Posterior cingulate gyrus (tissue), 11 donors: ENCODE measurements at regions not wholly inside any gene's neighbourhood (a gene's known extent, or its start where the extent isn't known, plus 50 kb on each side); places are given as distances from the start of the nearest gene placed in this dataset.
A peak's percentile ranks its signal among the peaks of the same experiment; 100 is the strongest.

Experiments used
- DNase-seq, 10 donors: peaks; one replicate each; pipeline versions ENCODE4 v3.0.0 to v3.0.0-alpha.2; 2020 to 2021; ENCODE audit warnings: mixed read lengths in 3 of 10
- intact Hi-C: fragments of 100-400 bp; cut with DNase I; formaldehyde crosslinking; loops from one replicate; pipeline ENCODE4 v1.15.1; 2023

DNA sequence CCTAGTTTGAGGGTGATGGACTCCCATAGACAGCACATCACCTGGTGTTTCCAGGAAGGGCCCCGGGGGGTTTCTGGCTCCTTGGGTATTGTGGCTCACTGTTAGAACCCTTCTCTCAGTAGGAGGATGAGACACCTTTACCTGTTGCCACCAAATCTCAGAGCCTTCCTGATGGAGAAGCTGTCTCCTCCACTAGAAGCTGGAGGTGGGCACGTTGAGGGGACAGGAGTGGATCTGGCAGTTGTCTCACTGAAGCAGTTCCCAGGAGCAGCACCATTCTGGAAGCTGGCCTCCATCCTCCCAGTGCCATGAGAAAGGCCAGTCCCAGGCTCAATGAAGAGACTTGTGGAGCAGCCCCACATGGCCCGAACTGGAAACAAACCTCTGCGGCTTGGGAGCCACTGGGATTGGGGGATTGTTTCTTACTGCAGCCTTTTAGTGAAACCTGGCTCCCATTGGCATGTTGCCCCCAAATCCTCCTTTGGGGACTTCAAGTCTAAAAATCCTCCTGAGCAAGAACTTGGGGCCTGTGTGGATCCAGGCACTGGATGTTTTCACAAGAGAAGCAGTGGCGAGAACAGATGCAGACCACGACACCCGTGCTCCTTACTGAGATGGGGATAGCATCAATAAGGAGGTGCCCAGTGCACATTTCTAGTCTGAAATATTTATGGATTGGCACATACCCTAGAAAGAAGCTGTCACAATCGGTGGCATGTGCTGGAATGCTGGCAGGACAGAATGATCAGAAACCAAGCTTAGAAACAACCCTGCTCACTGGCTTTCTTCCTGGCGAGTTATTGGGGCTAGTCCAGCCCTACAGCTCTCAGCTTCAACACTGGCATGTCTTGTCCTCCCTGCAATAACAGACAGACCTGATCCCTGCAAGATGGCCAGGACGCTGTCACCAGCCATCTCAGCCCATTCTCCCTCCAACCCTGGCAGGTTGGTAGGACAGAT lies 223.7 kb upstream of the AJAP1 start:
- DNase-seq: peak in 5 of 10 donors; percentile 24 to 88 (median 35)
- intact Hi-C loops: no loop called here

GRCh38 chr1:4431491-4431890 lies 222.9 kb upstream of the AJAP1 start:
- peak in 1 of 10 donors; percentile 70 for DNase-seq
- intact Hi-C loops: no loop called here

DNA sequence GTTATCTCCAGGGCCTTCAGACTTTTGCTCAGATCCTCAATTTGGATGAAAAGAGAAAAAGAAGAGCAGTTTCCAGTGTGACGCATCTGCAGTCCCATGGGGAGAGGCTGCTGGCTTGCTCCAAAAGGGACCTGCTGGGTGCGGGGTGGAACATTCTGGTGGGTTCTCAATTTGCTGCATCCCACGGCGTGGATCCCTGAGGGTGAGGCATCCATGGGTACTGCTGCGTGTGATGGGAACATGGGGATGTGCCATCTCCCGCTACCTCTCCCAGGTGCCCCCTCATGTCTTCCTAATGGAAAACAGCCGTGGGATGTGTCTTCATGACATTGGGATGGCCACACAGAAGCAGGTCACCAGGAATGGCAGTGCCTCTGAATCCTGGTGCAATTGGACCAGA lies 221.3 kb upstream of the AJAP1 start:
- peak in 1 of 10 donors; percentile 57 for DNase-seq
- intact Hi-C loops: no loop called here

- no peak for DNase-seq
- intact Hi-C loops: no loop called here
Measured at GRCh38 chr1:4444086-4444485, 210.3 kb upstream of the AJAP1 start.

GRCh38 chr1:4447778-4448420 lies 206.5 kb upstream of the AJAP1 start:
- DNase-seq: peak in 1 of 10 donors; percentile 73
- intact Hi-C loops: no loop called here

DNA sequence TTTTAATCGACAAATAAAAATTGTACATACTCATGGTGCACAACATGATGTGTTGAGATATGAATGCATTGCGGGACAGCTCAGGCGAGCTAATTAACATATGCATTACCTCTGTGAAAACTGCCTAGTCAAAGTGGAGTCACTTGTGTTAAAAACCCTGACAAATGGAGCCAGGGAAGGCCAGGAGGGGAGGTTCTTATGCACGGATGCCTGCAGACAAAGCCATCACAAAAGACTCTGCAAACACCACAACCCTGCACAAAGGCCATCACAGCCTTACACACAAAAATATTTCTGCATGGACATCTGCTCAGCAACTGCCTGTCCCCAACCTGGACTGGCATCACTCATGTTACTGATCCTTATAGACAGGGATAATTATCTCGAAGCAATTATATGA lies 204.4 kb upstream of the AJAP1 start:
- intact Hi-C loops: no loop called here

GRCh38 chr1:4452701-4453100 lies 201.7 kb upstream of the AJAP1 start:
- no peak for DNase-seq
- intact Hi-C loops: no loop called here

More for the DNA sequence above, 204.4 kb upstream of the AJAP1 start:
- DNase-seq: no peak

DNA sequence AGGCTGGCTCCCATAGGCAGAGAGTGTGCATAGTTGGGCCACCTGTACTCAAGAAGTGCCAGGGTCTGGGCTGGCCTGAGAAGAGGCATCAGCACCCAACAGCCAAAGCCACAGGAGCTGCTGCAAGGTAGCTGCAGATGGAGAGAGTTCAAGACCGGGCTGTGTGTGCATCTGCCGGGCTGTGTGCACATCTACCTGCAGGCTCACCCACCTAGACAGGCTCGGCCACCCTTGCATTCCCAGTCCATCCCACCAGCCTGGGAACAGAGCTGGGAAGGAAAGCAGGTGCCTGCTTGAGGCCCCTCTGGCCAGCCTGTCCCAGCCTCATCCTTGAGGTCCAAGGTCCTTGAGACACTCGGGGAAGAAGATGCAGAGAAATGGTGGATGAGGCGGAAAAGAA lies 194.4 kb upstream of the AJAP1 start:
- no peak for DNase-seq
- intact Hi-C loops: no loop called here

GRCh38 chr1:4460651-4461050 lies 193.8 kb upstream of the AJAP1 start:
- DNase-seq: no peak
- intact Hi-C loops: no loop called here

GRCh38 chr1:4461726-4462290 lies 192.6 kb upstream of the AJAP1 start:
- intact Hi-C loops: no loop called here
- DNase-seq: no peak

DNA sequence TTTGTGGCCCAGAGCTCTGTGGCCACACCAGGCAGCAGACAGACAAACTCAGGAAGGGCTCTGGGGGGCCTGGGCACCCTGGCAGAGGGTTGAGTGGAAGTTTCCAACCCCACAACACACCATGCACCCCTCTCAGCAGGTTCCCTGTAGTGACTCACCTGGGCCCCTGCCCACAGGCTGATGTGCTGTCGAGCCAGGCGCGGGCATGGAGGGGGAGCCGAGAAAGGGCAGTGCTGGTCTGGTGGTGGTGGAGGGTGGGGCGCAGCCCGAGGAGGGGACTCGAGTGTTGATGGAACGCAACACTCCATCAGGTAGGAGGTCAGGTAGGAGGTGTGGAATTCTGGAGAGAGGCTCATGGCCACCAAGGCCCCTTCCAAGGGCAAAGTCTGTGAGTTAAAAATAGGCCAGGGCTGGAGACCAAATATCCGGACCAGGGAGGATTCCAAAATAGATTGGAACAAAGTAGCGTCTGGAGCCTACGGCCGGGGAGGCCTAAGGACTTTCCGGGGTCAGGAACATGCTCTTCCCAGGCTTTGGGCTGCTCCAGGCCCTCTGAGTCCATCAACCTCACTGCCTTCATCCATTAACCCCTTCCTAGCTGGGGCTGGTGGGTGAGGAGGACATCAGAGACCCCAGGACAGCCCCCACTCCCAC lies 191.5 kb upstream of the AJAP1 start:
- intact Hi-C loops: no loop called here
- DNase-seq: peak in 1 of 10 donors; percentile 78

GRCh38 chr1:4463631-4464030 lies 190.8 kb upstream of the AJAP1 start:
- peak in 1 of 10 donors; percentile 56 for DNase-seq
- intact Hi-C loops: no loop called here

DNA sequence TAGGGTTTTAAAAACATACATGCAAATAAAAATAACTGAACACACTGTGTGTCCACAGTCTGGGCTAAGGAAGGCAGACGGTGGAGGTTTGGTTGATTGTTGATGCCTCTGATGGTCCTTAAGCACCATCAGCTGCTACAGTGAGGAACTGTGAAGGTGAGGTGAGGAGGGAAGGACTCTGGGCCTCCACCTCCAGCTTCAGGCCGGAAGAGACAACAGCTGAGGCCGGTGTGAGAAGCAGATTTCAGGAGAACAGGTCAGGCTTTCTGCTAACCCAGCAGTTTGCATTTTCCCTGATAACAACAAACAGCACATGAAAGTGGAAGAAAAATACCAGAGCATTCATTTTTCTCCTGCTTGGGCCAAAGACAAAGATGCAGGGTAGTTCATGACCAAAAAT lies 189.9 kb upstream of the AJAP1 start:
- DNase-seq: peak in 1 of 10 donors; percentile 26
- intact Hi-C loops: no loop called here

- intact Hi-C loops: no loop called here
- peak in 1 of 10 donors; percentile 72 for DNase-seq
Measured at GRCh38 chr1:4467241-4467640, 187.2 kb upstream of the AJAP1 start.

DNA sequence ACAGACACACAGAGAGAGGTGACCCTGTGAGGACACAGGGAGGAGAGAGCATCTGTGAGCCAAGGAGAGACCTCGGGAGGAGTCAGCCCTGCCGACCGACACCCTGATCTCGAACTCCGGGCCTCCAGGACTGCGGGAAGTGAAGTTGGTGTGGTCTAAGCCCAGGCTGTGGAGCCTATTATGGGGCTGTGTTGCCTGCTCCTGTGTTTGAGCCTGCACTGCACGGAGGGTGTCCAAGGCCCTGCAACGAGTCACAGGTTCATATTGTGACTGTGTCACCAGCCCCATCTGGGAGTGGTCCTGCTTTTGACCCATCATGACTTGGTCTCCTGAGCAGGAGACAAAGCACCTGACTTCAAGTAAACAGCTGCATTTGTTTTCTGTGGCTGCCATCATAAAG lies 186.0 kb upstream of the AJAP1 start:
- intact Hi-C loops: no loop called here
- peak in 1 of 10 donors; percentile 66 for DNase-seq

GRCh38 chr1:4468804-4469514 lies 185.4 kb upstream of the AJAP1 start:
- DNase-seq: peak in 8 of 10 donors; percentile 34 to 94 (median 68)
- intact Hi-C loops: no loop called here

- DNase-seq: no peak
- intact Hi-C loops: no loop called here
Measured at GRCh38 chr1:4476394-4476793, 178.0 kb upstream of the AJAP1 start.

GRCh38 chr1:4481451-4481850 lies 173.0 kb upstream of the AJAP1 start:
- peak in 1 of 10 donors; percentile 55 for DNase-seq
- intact Hi-C loops: no loop called here

DNA sequence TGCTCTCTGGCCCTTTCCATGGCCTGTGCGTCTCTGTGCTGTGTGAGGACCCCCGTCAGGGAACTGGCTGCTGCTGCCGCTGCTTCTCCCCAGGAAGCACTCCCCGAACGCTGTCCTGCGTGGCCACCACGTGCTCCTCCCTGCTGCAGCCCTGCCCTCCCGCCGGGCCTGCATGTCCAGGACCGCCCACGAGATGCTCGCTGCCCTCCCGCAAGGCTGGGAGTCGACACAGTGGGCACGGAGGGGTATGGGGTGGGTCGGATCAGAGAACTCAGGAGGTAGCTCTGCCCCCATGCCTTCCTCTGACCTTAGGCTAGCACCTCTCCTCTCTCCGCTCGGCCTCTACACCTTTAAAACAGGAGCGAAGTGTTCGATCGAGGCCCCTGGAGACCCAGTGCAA lies 171.9 kb upstream of the AJAP1 start:
- DNase-seq: peak in 1 of 10 donors; percentile 57
- intact Hi-C loops: no loop called here

GRCh38 chr1:4483021-4483625 lies 171.3 kb upstream of the AJAP1 start:
- peak in 1 of 10 donors; percentile 41 for DNase-seq
- intact Hi-C loops: no loop called here
